Hematopoietic multipotent progenitor cell (in vitro differentiated cells): ENCODE measurements at regions not wholly inside any gene's neighbourhood (a gene's known extent, or its start where the extent isn't known, plus 50 kb on each side); places are given as distances from the start of the nearest gene placed in this dataset.

ENCODE experiments used
- DNase-seq, 3 donors: peaks; one replicate each; pipeline ENCODE4 v3.0.0-alpha.2; 2011 to 2015; ENCODE audit warnings: low read depth in 2 of 3, low spot score in 2 of 3

DNA sequence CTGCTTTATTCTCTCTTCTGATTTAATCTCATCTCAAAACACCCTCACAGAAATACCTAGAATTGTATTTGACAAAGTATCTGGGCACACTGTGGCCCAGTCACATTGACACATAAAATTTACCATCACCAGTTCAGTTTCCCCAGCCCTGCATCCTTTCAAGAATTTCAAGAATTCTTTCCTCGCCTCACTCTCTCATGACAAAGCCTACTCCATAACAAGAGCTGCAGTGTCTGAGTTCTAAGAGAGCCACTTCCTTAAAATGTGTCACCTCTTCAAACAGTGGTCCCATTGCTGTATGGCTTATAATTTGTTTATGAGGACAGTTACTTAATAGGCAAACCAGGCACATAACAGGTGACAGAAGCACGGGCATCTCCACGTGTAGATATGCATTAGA is 90.9 kb upstream of the STK39 start:
- no peak for DNase-seq

DNA sequence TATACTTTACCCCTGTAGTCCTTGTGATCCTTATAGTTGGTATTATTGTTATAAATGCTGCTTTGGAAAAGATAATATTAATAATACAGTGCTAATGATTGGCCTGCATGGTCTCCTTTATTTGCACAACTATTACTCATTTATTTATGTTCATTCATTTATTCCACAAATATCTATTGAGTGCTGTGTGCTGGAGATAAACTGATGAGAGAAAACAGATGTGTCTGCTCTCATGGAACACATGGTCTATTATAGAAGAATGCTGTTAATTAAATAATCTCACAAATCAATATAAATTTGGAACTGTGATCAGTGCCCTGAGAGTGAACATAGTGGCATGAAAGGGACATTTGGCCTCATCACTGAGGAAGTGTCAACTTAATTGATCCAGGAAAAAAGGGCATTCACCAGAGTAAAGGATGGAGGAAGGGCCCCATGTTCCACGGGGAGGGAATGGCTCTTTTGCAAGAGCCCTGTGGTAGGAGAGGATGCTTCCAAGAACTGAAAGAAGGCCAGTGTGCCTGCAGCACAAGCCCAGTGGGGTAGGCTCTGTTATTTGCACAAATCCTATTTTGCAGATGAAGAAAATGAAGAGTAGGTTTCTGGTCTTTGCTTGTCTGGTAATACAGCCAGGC is 91.5 kb upstream of the STK39 start:
- DNase-seq = no peak

DNA sequence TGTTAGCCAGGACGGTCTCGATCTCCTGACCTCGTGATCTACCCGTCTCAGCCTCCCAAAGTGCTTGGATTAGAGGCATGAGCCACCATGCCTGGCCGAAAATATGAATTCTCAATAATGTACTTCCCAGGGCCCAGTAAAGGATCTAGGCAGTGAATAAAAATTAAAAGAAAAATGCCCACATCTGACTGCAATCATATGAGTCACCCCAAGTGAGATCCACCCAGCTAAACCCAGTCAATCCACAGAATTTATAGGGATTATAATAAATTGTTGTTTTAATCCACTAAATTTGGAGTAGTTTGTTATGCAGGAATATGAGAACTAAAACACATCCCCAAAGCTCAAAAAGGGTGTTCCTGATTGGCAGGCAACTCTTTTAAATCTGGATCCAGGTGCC is 93.5 kb upstream of the STK39 start:
- DNase-seq = no peak

GRCh38 chr2:168343586-168343985 is 96.2 kb upstream of the STK39 start:
- no peak for DNase-seq

DNA sequence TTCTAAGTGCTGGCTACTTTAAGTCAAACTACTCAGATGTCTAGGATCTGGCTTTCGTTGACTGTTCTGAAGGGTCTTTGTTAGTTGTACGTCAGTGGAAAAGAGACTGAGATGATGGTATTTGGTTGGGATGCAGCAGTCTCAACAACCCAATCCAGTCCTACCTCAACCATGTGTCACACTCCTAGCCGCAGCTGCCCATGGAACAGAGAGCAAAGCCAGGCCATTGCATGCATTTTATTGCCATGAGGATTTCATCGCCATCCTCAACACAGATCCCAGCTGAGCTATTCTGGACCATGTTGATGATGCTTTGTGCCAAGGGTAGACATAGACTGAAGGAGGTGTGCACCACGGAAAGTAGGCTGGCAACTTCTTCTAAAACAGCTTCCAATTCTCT is 97.3 kb upstream of the STK39 start:
- no peak for DNase-seq

DNA sequence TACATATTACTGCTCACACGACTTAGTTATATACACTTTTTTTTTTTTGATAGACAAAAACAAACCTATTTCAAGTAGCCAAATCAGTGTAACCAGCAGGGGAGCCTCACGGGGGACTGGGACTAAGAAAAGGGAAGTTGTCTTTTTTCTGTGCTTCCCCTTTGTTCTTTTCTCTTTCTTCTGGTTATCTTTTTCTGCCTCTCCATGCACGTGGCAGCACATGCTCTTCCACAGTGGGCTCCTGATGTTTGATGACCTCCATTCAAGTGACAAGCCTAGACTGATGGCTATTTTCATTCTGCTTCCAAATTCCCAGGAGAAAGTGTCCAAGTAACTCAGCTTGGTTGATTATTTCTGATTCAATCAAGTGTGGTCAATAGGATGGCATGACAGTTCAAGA is 98.2 kb upstream of the STK39 start:
- peak in 2 of 3 donors; percentile 41 to 82 for DNase-seq

DNA sequence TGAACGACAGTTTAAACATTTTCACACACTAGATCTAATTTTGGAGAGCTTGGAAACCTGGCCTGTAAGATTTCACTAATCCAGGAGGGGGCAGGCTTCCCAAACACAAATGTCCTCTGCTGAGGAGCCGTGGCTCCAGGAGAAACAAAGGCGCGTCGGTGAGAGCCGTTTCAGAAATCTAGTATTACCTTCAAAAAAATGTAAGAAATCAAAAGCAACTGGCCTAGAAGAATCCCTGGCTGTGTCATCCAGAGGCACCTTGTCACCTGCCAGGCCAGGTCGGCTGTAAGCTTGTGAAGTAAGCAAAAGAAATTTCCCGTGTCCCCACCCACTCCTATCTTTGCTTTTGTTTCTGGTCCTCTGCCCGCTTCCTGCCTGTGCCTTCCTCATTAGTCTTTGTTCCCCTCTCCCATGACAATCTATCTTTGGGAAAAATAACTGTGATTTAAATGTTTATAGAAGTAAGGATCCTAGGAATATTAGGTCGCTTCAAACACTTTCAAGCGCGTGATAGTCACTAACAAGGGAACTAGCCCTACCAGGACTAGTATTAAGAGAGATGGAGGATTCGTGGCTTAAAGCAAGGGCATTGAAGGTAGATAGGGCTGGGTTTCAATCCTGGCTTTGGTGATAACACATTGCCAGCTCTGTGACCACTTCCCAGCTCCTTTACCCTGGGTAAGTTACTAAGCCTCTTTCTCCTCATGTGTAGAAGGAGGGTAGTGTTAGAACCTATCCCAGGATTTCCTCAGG is 99.5 kb upstream of the STK39 start:
- DNase-seq = peak; percentile 43 to 85 (median 67)

GRCh38 chr2:168348076-168348475 is 100.7 kb upstream of the STK39 start:
- peak in 2 of 3 donors; percentile 46 to 67 for DNase-seq

GRCh38 chr2:168350380-168350779 is 103.0 kb upstream of the STK39 start:
- DNase-seq = peak in 1 of 3 donors; percentile 41

DNA sequence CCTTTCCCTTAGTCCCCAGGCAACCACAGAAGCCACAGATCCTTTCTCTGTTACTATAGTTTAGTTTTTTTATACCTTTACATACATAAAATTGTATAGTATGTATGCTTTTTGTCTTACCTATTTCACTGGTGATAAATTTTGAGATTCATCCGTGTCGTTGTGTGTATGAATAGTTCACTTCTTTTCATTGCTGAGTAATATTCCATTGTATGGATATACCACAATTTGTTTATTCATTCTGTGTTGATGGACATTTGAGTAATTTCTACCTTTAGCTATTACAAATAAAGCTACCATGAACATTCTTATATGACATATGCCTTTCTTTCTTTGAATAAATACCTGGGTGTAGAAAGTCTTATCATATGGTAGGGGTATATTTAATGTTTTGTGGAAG is 102.8 kb upstream of the CERS6 start:
- no peak for DNase-seq

- peak in 2 of 3 donors; percentile 71 to 92 for DNase-seq
These were observed 101.6 kb upstream of the CERS6 start for GRCh38 chr2:168354499-168354898.

- DNase-seq = peak in 1 of 3 donors; percentile 75
These were observed 101.0 kb upstream of the CERS6 start for GRCh38 chr2:168355121-168355520.

GRCh38 chr2:168355779-168356476 is 100.1 kb upstream of the CERS6 start:
- no peak for DNase-seq

DNA sequence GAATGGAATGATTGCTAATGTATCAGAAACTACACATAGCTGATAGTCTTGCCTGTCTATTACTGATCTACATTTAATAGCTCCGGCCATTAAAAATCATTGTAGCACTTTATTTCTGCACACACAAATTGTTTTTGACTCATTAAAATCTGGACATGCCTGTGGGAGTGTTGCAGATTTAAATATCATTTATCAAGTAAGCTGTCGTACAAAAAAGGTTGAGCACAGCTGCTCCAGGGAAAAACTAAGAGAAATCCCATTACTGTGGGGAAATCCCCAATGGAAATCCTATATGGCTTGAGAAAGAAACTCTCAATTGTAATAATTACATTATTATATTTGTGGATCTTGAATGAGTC is 99.6 kb upstream of the CERS6 start:
- no peak for DNase-seq

GRCh38 chr2:168357797-168358472 is 98.1 kb upstream of the CERS6 start:
- DNase-seq = no peak

DNA sequence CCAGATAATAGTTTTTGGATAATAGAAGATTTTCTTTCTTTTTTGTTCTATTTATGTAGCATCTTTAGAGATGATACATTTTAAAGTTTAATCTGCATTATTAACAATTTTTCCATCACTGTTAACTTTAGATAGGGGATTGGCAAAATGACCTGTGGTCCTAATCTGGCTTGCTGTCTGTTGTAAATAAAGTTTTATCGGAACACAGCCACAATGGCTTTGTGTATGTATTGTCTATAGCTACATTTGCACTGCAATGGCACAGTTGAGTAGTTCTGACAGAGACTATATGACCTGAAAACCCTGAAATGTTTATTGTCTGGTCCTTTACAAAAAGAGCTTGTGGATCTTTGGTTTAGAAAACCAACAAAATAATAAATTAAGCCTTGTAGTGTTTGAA is 97.0 kb upstream of the CERS6 start:
- no peak for DNase-seq

- DNase-seq = no peak
These were observed 92.6 kb upstream of the CERS6 start for GRCh38 chr2:168363347-168364092.

DNA sequence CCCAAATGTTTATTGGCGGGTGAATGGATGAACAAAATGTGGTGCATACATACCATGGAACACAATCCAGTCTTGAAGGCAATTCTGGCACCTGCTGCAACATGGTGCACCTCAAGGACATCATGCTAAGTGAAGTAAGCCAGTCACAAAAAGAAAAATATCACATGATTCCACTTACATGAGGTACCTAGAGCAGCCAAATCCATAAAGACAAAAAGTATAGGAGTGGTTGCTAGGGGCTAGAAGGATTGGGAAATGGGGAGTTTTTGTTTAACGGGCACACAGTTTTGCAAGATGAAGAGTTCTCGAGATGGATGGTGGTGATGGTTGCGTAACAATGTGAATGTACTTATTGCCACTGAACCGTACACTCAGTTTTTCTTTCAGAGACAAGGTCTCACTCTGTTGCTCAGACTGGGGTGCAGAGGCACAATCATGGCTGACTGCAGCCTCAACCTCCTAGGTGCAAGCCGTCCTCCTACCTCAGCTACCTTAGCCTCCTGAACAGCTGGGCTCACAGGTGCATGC is 90.9 kb upstream of the CERS6 start:
- DNase-seq = no peak

DNA sequence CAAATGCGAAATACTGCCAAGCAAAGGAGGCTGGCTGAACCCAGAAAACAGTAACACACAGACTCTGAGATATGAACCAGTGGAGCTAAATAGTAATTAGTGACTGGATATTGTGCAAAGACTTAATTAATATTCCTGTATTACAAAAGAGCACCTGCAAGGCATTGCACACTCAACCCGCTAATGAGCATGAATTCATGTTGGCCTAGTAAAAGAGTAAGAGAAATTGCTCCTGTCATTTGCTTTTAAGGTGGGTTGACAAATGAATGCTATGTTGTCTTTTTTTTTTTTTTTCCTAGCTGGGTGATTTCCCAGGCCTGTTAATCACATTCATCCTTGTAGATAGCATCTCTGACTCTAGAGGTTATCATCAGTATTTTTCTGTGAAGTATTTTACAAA is 87.0 kb upstream of the CERS6 start:
- no peak for DNase-seq

DNA sequence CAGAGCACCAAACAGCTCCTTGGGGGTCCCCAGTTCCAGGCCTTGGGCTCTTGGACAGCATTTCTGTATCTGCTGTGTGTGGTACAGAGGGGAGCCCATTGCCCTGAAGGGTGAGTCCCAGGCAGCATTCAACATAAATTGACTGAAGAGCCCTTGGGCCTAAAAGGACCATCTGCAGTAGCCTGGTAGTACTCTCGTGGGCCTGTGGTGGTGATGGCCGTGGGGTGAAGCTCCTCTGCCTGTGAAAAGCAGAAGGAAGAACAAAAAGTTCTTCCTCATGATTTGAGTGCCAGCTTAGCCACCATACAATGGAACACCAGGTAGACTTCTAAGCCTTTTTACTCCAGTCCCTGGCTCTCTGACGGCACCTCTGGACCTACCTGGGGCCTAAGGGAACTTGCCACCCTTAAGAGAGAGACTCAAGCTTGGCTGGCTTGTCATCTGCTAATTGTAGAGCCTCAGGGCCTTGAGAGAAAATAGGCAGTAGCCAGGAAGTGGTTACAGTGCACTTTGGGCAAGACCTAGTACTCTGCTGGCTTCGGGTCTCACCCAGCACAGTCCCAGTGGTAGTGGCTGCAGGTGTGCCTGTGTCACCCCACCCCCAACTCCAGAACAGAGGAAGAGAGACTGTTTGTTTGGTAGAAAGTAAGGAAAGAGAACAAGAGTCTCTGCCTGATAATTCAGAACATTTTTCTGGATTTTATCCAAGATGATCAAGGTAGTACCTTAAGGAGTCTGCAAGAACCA is 84.6 kb upstream of the CERS6 start:
- no peak for DNase-seq
